ENCODE measurements at regions not wholly inside any gene's neighbourhood (a gene's known extent, or its start where the extent isn't known, plus 50 kb on each side); places are given as distances from the start of the nearest gene placed in this dataset.

DNA sequence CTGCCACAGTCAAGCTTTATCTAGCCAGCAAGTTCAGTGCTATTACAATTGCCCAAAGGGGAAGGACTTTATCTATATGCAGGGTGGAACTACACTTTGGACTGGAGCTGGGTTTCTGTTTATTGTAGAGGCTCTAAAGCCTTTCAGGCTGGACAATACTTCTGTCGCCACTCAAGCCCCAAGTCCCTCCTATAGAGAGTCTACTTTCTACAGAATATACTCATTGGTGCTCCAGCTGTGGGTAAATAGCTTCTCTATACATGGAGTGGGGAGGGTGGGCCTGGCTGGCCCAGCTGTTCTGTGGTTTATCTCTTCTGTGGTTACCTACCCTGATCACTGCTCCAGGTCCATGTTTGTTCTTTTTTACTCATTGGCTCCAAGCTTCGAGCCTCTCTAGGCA, 151.8 kb upstream of the MYLIP start:
- H3K4me3 ChIP-seq (ENCODE audit: low read depth, low read length): no peak overlapping the region
- TF ChIP-seq, protein P1, sequence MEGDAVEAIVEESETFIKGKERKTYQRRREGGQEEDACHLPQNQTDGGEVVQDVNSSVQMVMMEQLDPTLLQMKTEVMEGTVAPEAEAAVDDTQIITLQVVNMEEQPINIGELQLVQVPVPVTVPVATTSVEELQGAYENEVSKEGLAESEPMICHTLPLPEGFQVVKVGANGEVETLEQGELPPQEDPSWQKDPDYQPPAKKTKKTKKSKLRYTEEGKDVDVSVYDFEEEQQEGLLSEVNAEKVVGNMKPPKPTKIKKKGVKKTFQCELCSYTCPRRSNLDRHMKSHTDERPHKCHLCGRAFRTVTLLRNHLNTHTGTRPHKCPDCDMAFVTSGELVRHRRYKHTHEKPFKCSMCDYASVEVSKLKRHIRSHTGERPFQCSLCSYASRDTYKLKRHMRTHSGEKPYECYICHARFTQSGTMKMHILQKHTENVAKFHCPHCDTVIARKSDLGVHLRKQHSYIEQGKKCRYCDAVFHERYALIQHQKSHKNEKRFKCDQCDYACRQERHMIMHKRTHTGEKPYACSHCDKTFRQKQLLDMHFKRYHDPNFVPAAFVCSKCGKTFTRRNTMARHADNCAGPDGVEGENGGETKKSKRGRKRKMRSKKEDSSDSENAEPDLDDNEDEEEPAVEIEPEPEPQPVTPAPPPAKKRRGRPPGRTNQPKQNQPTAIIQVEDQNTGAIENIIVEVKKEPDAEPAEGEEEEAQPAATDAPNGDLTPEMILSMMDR (IDR thresholded peaks at IDR 0.05; ENCODE audit: borderline replicate concordance, insufficient read depth, low read depth, low read length): no peak

- no peak overlapping the region for H3K4me3 ChIP-seq (ENCODE audit: low read depth, low read length)
- TF ChIP-seq, protein P1 (IDR thresholded peaks at IDR 0.05; ENCODE audit: borderline replicate concordance, insufficient read depth, low read depth, low read length): no peak
Observed at GRCh38 chr6:15974817-15975216, 154.1 kb upstream of the MYLIP start.

GRCh38 chr6:15970517-15970916, 158.4 kb upstream of the MYLIP start:
- H3K4me3 ChIP-seq (ENCODE audit: low read depth, low read length): no peak overlapping the region
- TF ChIP-seq, protein P1 (IDR thresholded peaks at IDR 0.05; ENCODE audit: borderline replicate concordance, insufficient read depth, low read depth, low read length): no peak

DNA sequence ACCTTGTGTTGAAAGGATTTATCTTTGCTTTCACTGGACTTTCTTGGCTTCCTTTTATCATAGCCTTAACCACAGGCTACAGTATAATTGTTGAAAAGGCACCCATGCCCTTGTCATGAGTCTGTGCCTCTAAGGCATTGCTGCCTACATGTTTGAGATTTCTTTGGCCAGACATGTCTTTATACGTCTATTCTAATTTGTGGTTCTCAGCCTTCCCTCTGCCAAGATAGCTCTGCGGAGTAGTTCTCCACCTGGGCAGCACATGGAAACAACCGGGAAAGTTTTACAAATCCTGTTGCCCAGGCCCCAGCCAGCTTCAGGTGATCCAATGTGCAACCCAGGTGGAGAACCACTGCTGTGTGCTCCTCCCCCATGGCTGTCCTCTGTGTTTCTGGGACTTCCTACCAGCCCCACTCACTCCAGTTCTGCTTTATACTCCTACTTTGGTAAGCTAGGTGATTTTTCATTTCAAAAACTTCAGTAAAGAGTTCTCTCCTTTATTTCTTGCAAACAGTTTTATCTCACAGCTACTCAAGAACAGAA, 159.6 kb upstream of the MYLIP start:
- H3K4me3 ChIP-seq (ENCODE audit: low read depth, low read length): no peak overlapping the region
- TF ChIP-seq, protein P1 (IDR thresholded peaks at IDR 0.05; ENCODE audit: borderline replicate concordance, insufficient read depth, low read depth, low read length): no peak

DNA sequence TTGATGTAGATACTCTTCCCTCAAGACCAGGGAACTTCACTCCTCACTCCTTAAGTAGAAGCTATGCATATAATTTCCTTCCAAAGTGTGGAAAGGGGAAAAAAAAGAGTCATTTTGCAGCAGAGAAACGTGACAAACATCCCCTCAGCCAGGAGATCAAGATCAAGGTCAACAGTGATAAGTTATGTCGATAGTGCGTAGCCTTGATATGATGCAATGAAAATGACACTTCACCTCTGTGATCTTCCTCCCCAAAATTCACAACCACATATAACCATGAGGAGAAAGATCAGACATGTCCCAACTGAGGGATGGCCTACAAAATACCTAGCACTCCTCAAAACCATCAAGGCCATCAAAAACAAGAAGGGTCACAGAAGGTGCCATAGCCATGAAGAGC, 160.4 kb upstream of the MYLIP start:
- no peak overlapping the region for H3K4me3 ChIP-seq (ENCODE audit: low read depth, low read length)
- TF ChIP-seq, protein P1 (IDR thresholded peaks at IDR 0.05; ENCODE audit: borderline replicate concordance, insufficient read depth, low read depth, low read length): no peak

DNA sequence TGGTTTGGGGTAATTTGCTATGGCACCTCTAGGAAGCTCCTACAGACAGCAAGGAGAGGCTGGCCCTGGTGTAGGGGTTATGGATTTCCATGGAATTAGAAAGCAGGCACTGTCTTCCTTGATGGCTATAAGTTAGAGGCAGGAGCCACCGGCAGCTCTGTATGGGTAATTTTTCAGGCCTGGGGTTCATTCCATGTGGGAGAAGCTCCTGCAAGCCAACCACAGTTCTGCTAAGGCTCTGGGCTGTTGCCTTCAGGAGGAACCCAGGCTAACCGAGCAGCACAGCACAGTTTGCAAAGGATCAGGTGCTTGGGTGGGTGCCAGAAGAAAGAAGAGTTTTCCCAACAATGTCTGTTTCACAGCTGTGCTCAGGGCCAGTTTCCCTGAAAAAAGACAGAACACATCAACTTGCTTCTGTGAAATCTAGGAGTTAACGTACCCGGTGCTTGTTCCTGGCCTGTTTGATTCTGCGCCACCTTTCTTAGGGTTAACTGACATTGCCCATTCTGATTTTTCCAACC, 162.8 kb upstream of the MYLIP start:
- no peak overlapping the region for H3K4me3 ChIP-seq (ENCODE audit: low read depth, low read length)
- TF ChIP-seq, protein P1 (IDR thresholded peaks at IDR 0.05; ENCODE audit: borderline replicate concordance, insufficient read depth, low read depth, low read length): no peak

DNA sequence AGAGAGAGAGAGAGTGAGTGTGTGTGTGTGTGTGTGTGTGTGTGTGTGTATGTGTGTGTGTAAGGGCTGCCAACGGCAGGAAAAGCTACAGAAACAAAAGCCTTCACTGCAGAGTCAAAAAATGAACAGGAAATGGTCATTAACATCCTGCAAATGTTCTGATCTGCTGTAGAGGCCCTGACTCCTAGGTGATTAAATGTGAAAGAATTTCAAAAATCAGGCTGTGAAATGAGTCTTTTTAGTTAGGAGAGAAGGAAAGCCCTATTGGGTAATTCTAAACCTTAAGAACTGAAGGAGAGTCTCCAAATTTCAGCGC, 166.5 kb upstream of the MYLIP start:
- no peak overlapping the region for H3K4me3 ChIP-seq (ENCODE audit: low read depth, low read length)
- TF ChIP-seq, protein P1 (IDR thresholded peaks at IDR 0.05; ENCODE audit: borderline replicate concordance, insufficient read depth, low read depth, low read length): no peak

All from GM12875 (cell line).